OCI-LY3 (cell line): ENCODE measurements at regions not wholly inside any gene's neighbourhood (a gene's known extent, or its start where the extent isn't known, plus 50 kb on each side); places are given as distances from the start of the nearest gene placed in this dataset.

ENCODE experiments used
- H2AFZ ChIP-seq: fragments of 200-600, 300-600 bp; shearing (Covaris generic); 2 replicates; pipeline ENCODE4 v1.6.0; 2014; ENCODE audit warnings: antibody characterized with exemption, low read depth, low read length
- H3K27ac ChIP-seq: fragments of 200-600, 300-600 bp; sonication (generic); 2 replicates; pipeline ENCODE4 v1.5.1; 2014; ENCODE audit warnings: mild to moderate bottlenecking, low read length, moderate library complexity, mixed read lengths
- H3K27me3 ChIP-seq: fragments of 200-600, 300-600 bp; sonication (generic); 2 replicates; pipeline ENCODE4 v1.6.1; 2014; ENCODE audit warnings: low read depth, low read length, mixed read lengths
- H3K36me3 ChIP-seq: fragments of 200-600, 300-600 bp; sonication (generic); replicated peaks from 2 replicates; pipeline ENCODE3; 2014; ENCODE audit warnings: low read depth, low read length, mixed read lengths
- H3K4me1 ChIP-seq: fragments of 300-600, 200-600 bp; sonication (generic); 2 replicates; pipeline ENCODE4 v1.6.1; 2014; ENCODE audit warnings: low read length, mixed read lengths
- H3K4me2 ChIP-seq: fragments of 200-600, 300-600 bp; sonication (generic); 2 replicates; pipeline ENCODE4 v1.6.1; 2014; ENCODE audit warnings: low read length, mixed read lengths
- H3K4me3 ChIP-seq: fragments of 300-600, 200-600 bp; sonication (generic); 2 replicates; pipeline ENCODE4 v1.5.1; 2014; ENCODE audit warnings: antibody characterized with exemption, mild to moderate bottlenecking, low read length, moderate library complexity
- H3K79me2 ChIP-seq: fragments of 300-600, 200-600 bp; shearing (Covaris generic); 2 replicates; pipeline ENCODE4 v1.6.1; 2014; ENCODE audit warnings: mild to moderate bottlenecking, low read length, mixed read lengths
- H3K9ac ChIP-seq: fragments of 300-600, 200-600 bp; shearing (Covaris generic); 2 replicates; pipeline ENCODE4 v1.6.0; 2014; ENCODE audit warnings: mild to moderate bottlenecking, low read length, moderate library complexity
- H3K9me3 ChIP-seq: fragments of 200-600, 300-600 bp; shearing (Covaris generic); 2 replicates; pipeline ENCODE4 v1.6.1; 2014; ENCODE audit warnings: low read length, mixed read lengths; ENCODE audit not compliant: insufficient read depth
- H4K20me1 ChIP-seq: fragments of 200-600, 300-600 bp; sonication (generic); 2 replicates; pipeline ENCODE4 v1.6.1; 2016; ENCODE audit warnings: low read length, mixed read lengths; ENCODE audit not compliant: insufficient read depth
- CTCF ChIP-seq: fragments of 200-600, 300-600 bp; sonication (generic); IDR thresholded peaks from 2 replicates; pipeline ENCODE4 v1.5.1; 2014; ENCODE audit warnings: antibody characterized with exemption, low read length, low read depth
- EZH2phosphoT487 ChIP-seq: fragments of 200-600 bp; shearing (Covaris generic); IDR thresholded peaks from 2 replicates; pipeline ENCODE4 v1.6.1; 2018; ENCODE audit warnings: antibody characterized with exemption, mixed run types, low read depth

- Histone ChIP-seq H3K27me3 (no peaks in the 10 kb centered on the region), H2AFZ (no peak overlapping the region), H4K20me1 (no peaks in the 10 kb centered on the region), H3K9ac (no peak overlapping the region), H3K4me3 (no peak overlapping the region), H3K27ac (no peak overlapping the region), H3K79me2 (no peaks in the 10 kb centered on the region), H3K4me2 (no peak overlapping the region), H3K36me3 (no peaks in the 10 kb centered on the region), H3K4me1 (no peaks in the 10 kb centered on the region), H3K9me3 (no peaks in the 10 kb centered on the region)
- no peak for TF ChIP-seq EZH2phosphoT487
- no peak for TF ChIP-seq CTCF
These were observed 208.0 kb upstream of the PDE4D start for GRCh38 chr5:60101573-60101972.

GRCh38 chr5:60092671-60093422, 199.3 kb upstream of the PDE4D start:
- TF ChIP-seq CTCF (no peak), EZH2phosphoT487 (no peak)
- Histone ChIP-seq H3K79me2 (no peaks in the 10 kb centered on the region), H2AFZ (no peak overlapping the region), H3K36me3 (no peaks in the 10 kb centered on the region), H3K4me3 (no peak overlapping the region), H3K27me3 (no peaks in the 10 kb centered on the region), H4K20me1 (no peaks in the 10 kb centered on the region), H3K4me2 (no peak overlapping the region), H3K4me1 (no peaks in the 10 kb centered on the region), H3K27ac (no peak overlapping the region), H3K9ac (no peak overlapping the region), H3K9me3 (no peaks in the 10 kb centered on the region)

- Histone ChIP-seq H3K4me3 (no peak overlapping the region), H4K20me1 (no peaks in the 10 kb centered on the region), H3K27me3 (no peaks in the 10 kb centered on the region), H3K9ac (no peak overlapping the region), H3K36me3 (no peaks in the 10 kb centered on the region), H3K27ac (no peak overlapping the region), H3K9me3 (no peaks in the 10 kb centered on the region), H3K4me1 (no peaks in the 10 kb centered on the region), H3K79me2 (no peaks in the 10 kb centered on the region), H2AFZ (no peak overlapping the region), H3K4me2 (no peak overlapping the region)
- TF ChIP-seq EZH2phosphoT487, result no peak
- no peak for TF ChIP-seq CTCF
These were observed 193.1 kb upstream of the PDE4D start for GRCh38 chr5:60086583-60086982.

GRCh38 chr5:60084226-60084625, 190.7 kb upstream of the PDE4D start:
- H3K9ac ChIP-seq, result no peak overlapping the region
- H3K4me1 ChIP-seq, result no peaks in the 10 kb centered on the region
- H3K27ac ChIP-seq, result no peak overlapping the region
- no peaks in the 10 kb centered on the region for H3K36me3 ChIP-seq
- no peaks in the 10 kb centered on the region for H3K9me3 ChIP-seq
- no peaks in the 10 kb centered on the region for H4K20me1 ChIP-seq
- H2AFZ ChIP-seq, result no peak overlapping the region
- no peaks in the 10 kb centered on the region for H3K79me2 ChIP-seq
- no peaks in the 10 kb centered on the region for H3K27me3 ChIP-seq
- TF ChIP-seq EZH2phosphoT487 (no peak), CTCF (no peak)
- H3K4me3 ChIP-seq, result no peak overlapping the region
- no peak overlapping the region for H3K4me2 ChIP-seq
